DOHH2 (cell line): ENCODE measurements at regions not wholly inside any gene's neighbourhood (a gene's known extent, or its start where the extent isn't known, plus 50 kb on each side); places are given as distances from the start of the nearest gene placed in this dataset.

Source experiments
- EZH2phosphoT487 ChIP-seq: fragments of 200-600 bp; sonication (generic); IDR thresholded peaks from 2 replicates; pipeline ENCODE4 v1.6.1; 2017; ENCODE audit warnings: borderline replicate concordance, mild to moderate bottlenecking, antibody characterized with exemption, low read length, moderate library complexity, mixed read lengths
- TF ChIP-seq, protein P1 (sequence below): fragments of 200-600 bp; sonication (generic); IDR thresholded peaks from one replicate; pipeline ENCODE4 v1.5.1; 2014; ENCODE audit warnings: antibody characterized with exemption, mild to moderate bottlenecking, low read depth, low read length; ENCODE audit not compliant: poor library complexity, severe bottlenecking

DNA sequence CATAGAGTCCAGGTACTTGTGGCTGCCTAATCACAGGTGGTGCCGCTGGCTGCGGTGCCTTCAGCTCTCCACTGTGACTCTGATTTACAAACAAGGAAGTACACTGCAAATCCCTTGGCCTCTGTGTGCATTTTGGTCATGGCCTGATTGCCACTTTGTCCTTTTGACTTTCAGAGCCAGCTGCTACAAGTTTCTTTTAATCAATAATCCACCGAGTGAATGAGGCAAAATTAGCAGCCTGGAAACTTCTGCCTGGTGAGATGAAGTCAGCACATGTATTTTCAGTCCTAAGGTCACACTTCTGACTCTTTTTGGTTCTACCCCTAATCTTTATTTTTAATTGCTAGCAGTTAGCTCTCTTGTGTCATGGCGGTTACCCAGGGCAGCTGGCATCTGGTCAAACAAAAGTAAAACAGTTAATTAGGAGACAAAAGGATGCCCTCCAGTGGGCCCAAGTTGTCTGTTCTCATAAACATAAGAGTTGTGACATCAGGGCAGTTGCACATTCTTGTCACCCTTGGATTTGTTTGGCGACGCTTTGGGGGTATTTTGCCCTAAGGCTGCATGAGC lies 62.3 kb upstream of the LNX1 start:
- TF ChIP-seq, protein P1, sequence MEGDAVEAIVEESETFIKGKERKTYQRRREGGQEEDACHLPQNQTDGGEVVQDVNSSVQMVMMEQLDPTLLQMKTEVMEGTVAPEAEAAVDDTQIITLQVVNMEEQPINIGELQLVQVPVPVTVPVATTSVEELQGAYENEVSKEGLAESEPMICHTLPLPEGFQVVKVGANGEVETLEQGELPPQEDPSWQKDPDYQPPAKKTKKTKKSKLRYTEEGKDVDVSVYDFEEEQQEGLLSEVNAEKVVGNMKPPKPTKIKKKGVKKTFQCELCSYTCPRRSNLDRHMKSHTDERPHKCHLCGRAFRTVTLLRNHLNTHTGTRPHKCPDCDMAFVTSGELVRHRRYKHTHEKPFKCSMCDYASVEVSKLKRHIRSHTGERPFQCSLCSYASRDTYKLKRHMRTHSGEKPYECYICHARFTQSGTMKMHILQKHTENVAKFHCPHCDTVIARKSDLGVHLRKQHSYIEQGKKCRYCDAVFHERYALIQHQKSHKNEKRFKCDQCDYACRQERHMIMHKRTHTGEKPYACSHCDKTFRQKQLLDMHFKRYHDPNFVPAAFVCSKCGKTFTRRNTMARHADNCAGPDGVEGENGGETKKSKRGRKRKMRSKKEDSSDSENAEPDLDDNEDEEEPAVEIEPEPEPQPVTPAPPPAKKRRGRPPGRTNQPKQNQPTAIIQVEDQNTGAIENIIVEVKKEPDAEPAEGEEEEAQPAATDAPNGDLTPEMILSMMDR, result no peak
- TF ChIP-seq EZH2phosphoT487, result no peak
